ENCODE measurements at regions not wholly inside any gene's neighbourhood (a gene's known extent, or its start where the extent isn't known, plus 50 kb on each side); places are given as distances from the start of the nearest gene placed in this dataset.
"Not testable (repeated sequence)": the region's sequence is repeated elsewhere in the genome, so short reads cannot be mapped to it uniquely, and the experiment has no call there.

GRCh38 chr5:162786234-162786633 is 651.2 kb upstream of the CCNG1 start:
- DNase-seq, result no peak

- DNase-seq, result no peak
Measured at GRCh38 chr5:162796507-162796906, 640.9 kb upstream of the CCNG1 start.

GRCh38 chr5:162800301-162800700 is 637.1 kb upstream of the CCNG1 start:
- no peak for DNase-seq

- no peak for DNase-seq
Measured at GRCh38 chr5:162801235-162801634, 636.2 kb upstream of the CCNG1 start.

- no peak for DNase-seq
Measured at GRCh38 chr5:162806195-162806594, 631.2 kb upstream of the CCNG1 start.

GRCh38 chr5:162811071-162811470 is 626.3 kb upstream of the CCNG1 start:
- DNase-seq, result no peak

- DNase-seq, result no peak
Measured at GRCh38 chr5:162816816-162817215, 620.6 kb upstream of the CCNG1 start.

GRCh38 chr5:162817364-162817763 is 620.0 kb upstream of the CCNG1 start:
- DNase-seq, result no peak

GRCh38 chr5:162821664-162822063 is 615.7 kb upstream of the CCNG1 start:
- not testable (repeated sequence) for DNase-seq

- no peak for DNase-seq
Measured at GRCh38 chr5:162824360-162824759, 613.0 kb upstream of the CCNG1 start.

- DNase-seq, result no peak
Measured at GRCh38 chr5:162837155-162837554, 600.2 kb upstream of the CCNG1 start.

- DNase-seq, result no peak
Measured at GRCh38 chr5:162842727-162843126, 594.7 kb upstream of the CCNG1 start.

GRCh38 chr5:162852134-162852533 is 585.3 kb upstream of the CCNG1 start:
- DNase-seq, result no peak

- DNase-seq, result no peak
Measured at GRCh38 chr5:162858770-162859169, 578.6 kb upstream of the CCNG1 start.

- DNase-seq, result no peak
Measured at GRCh38 chr5:162870966-162871365, 566.4 kb upstream of the CCNG1 start.

- DNase-seq, result no peak
Measured at GRCh38 chr5:162882629-162883028, 554.8 kb upstream of the CCNG1 start.

- no peak for DNase-seq
Measured at GRCh38 chr5:162886717-162887116, 550.7 kb upstream of the CCNG1 start.

GRCh38 chr5:162888268-162888667 is 549.1 kb upstream of the CCNG1 start:
- no peak for DNase-seq

- no peak for DNase-seq
Measured at GRCh38 chr5:162911873-162912272, 525.5 kb upstream of the CCNG1 start.

GRCh38 chr5:162916368-162916767 is 521.0 kb upstream of the CCNG1 start:
- DNase-seq, result no peak

GRCh38 chr5:162929104-162929503 is 508.3 kb upstream of the CCNG1 start:
- no peak for DNase-seq

- no peak for DNase-seq
Measured at GRCh38 chr5:162931501-162931900, 505.9 kb upstream of the CCNG1 start.

- no peak for DNase-seq
Measured at GRCh38 chr5:162939991-162940390, 497.4 kb upstream of the CCNG1 start.

GRCh38 chr5:162948677-162949076 is 488.7 kb upstream of the CCNG1 start:
- no peak for DNase-seq

GRCh38 chr5:162956570-162956969 is 480.8 kb upstream of the CCNG1 start:
- DNase-seq, result no peak
